HepG2 (cell line): ENCODE measurements at regions not wholly inside any gene's neighbourhood (a gene's known extent, or its start where the extent isn't known, plus 50 kb on each side); places are given as distances from the start of the nearest gene placed in this dataset.

Experiments
- ATAC-seq: fragments of 200-7000 bp; cut with Tn5 transposase; 3 replicates; pipeline ENCODE4 v1.9.1; 2020; ENCODE audit warnings: mild to moderate bottlenecking, moderate library complexity
- BruUV-seq: library from RNA; stranded (reverse); fragments of 400-500 nt; replicated peaks from 2 replicates; lab custom pipeline; 2021; lab: Mats Ljungman, UMichigan
- CTCF ChIA-PET: fragments of 300-600 bp; formaldehyde crosslinking; extraction: SDS; loops from one replicate; lab custom pipeline; 2021; ENCODE audit warnings: low total read pairs, inconsistent platforms, low intra/inter-chr PET ratio; lab: Yijun Ruan, JAX
- POLR2A ChIA-PET: fragments of 350-600 bp; sonication (Branson Sonifier 250); formaldehyde crosslinking; loops from one replicate; lab custom pipeline; 2020; ENCODE audit warnings: antibody characterized with exemption, inconsistent platforms; lab: Yijun Ruan, JAX
- DNase-seq: peaks from one replicate; pipeline ENCODE4 v3.0.0-alpha.2; 2015; ENCODE audit warnings: low spot score
- FAIRE-seq: peaks from 3 replicates; lab custom pipeline; 2011; peaks lifted over from hg19 to GRCh38; lab: Jason Lieb, UNC
- H2AFZ ChIP-seq: one replicate; pipeline ENCODE4 v1.6.1; 2011; ENCODE audit warnings: low read length, inconsistent platforms
- H3K27ac ChIP-seq: fragments of 300-600 bp; 3 replicates; pipeline ENCODE4 v1.8.0; 2011; ENCODE audit warnings: mixed run types, mild to moderate bottlenecking, mixed read lengths, low read length, inconsistent platforms; ENCODE audit not compliant: insufficient read depth; ENCODE audit errors: extremely low read length
- H3K27me3 ChIP-seq, 2 experiments: fragments of 200-600 bp in 1 of 2; 2 replicates in 1 of 2; 3 replicates in 1 of 2; pipeline versions ENCODE4 v1.6.0 to v1.8.0; 2011; ENCODE audit warnings: low read length in 2 of 2, mild to moderate bottlenecking in 2 of 2, moderate library complexity in 2 of 2, inconsistent platforms in 1 of 2; ENCODE audit not compliant: insufficient read depth in 2 of 2, control insufficient read depth in 1 of 2
- H3K36me3 ChIP-seq, 2 experiments: fragments of 200-600 bp in 1 of 2; replicated peaks in 1 of 2; 2 replicates in 1 of 2; 3 replicates in 1 of 2; pipeline versions ENCODE4 v1.5.1 to v1.8.0; 2011; ENCODE audit warnings: low read length in 2 of 2, inconsistent platforms in 1 of 2; ENCODE audit not compliant: insufficient read depth in 2 of 2, control insufficient read depth in 1 of 2
- H3K4me1 ChIP-seq: 2 replicates; pipeline ENCODE4 v1.5.1; 2012; ENCODE audit warnings: low read length, inconsistent platforms; ENCODE audit not compliant: insufficient read depth
- H3K4me2 ChIP-seq: 2 replicates; pipeline ENCODE4 v1.6.0; 2011; ENCODE audit warnings: low read depth, low read length, inconsistent platforms
- H3K4me3 ChIP-seq, 3 experiments: fragments of 200-600 bp in 1 of 3; sonication (generic), shearing (Covaris generic) in 1 of 3; replicated peaks in 1 of 3; 2 replicates each; pipeline ENCODE4 v1.5.1; 2011 to 2016; ENCODE audit warnings: low read length in 3 of 3, inconsistent platforms in 2 of 3, low read depth in 2 of 3, mild to moderate bottlenecking in 2 of 3, control low read depth in 1 of 3, mixed read lengths in 1 of 3; ENCODE audit not compliant: insufficient read depth in 1 of 3
- H3K79me2 ChIP-seq: one replicate; pipeline ENCODE4 v1.6.1; 2011; ENCODE audit warnings: low read length, inconsistent platforms; ENCODE audit not compliant: insufficient read depth
- H3K9ac ChIP-seq: 2 replicates; pipeline ENCODE4 v1.6.0; 2011; ENCODE audit warnings: mild to moderate bottlenecking, low read depth, low read length, inconsistent platforms; ENCODE audit not compliant: insufficient read depth
- H3K9me3 ChIP-seq: 2 replicates; pipeline ENCODE4 v1.5.1; 2012; ENCODE audit warnings: mild to moderate bottlenecking, low read length
- H4K20me1 ChIP-seq: 2 replicates; pipeline ENCODE4 v1.6.0; 2011; ENCODE audit warnings: inconsistent platforms, mild to moderate bottlenecking, low read length, moderate library complexity; ENCODE audit not compliant: insufficient read depth
- BORCS8-MEF2B ChIP-seq: sonication (generic); formaldehyde crosslinking; IDR thresholded peaks from 2 replicates; pipeline ENCODE4 v1.8.0; 2022; ENCODE audit warnings: mild to moderate bottlenecking, missing genetic modification reagents
- CBFB ChIP-seq: sonication (generic); formaldehyde crosslinking; IDR thresholded peaks from 2 replicates; pipeline ENCODE4 v1.4.0; 2020; ENCODE audit warnings: missing genetic modification reagents
- CBX1 ChIP-seq: IDR thresholded peaks from one replicate; pipeline ENCODE4 v1.6.1; 2016; ENCODE audit warnings: antibody characterized with exemption, low read depth
- GATA4 ChIP-seq: sonication (generic); IDR thresholded peaks from 2 replicates; pipeline ENCODE4 v1.6.1; 2016; ENCODE audit warnings: antibody characterized with exemption, low read depth, borderline replicate concordance
- PAF1 ChIP-seq: IDR thresholded peaks from 2 replicates; pipeline ENCODE4 v1.6.1; 2016; ENCODE audit warnings: missing genetic modification reagents, missing compliant biosample characterization
- PITX1 ChIP-seq: sonication (generic); formaldehyde crosslinking; IDR thresholded peaks from 2 replicates; pipeline ENCODE4 v1.5.1; 2020; ENCODE audit warnings: mild to moderate bottlenecking, missing genetic modification reagents
- REPIN1 ChIP-seq: sonication (generic); formaldehyde crosslinking; IDR thresholded peaks from 2 replicates; pipeline ENCODE4 v1.8.0; 2022; ENCODE audit warnings: missing genetic modification reagents, low read depth, mild to moderate bottlenecking, borderline replicate concordance
- STAT5B ChIP-seq: sonication (generic); formaldehyde crosslinking; IDR thresholded peaks from 2 replicates; pipeline ENCODE4 v1.4.0; 2020; ENCODE audit warnings: missing genetic modification reagents
- ZNF329 ChIP-seq: sonication (generic); formaldehyde crosslinking; IDR thresholded peaks from 2 replicates; pipeline ENCODE4 v1.9.0; 2021; ENCODE audit warnings: low read depth, mild to moderate bottlenecking, missing genetic modification reagents
- ZNF34 ChIP-seq: sonication (generic); formaldehyde crosslinking; IDR thresholded peaks from 2 replicates; pipeline ENCODE4 v1.4.0; 2020; ENCODE audit warnings: mild to moderate bottlenecking, missing genetic modification reagents, borderline replicate concordance
- ZNF772 ChIP-seq: sonication (generic); formaldehyde crosslinking; IDR thresholded peaks from 2 replicates; pipeline ENCODE4 v1.5.0; 2020; ENCODE audit warnings: mild to moderate bottlenecking, missing genetic modification reagents
- ZSCAN21 ChIP-seq: sonication (generic); formaldehyde crosslinking; IDR thresholded peaks from 2 replicates; pipeline ENCODE4 v1.8.0; 2022; ENCODE audit warnings: mild to moderate bottlenecking, missing genetic modification reagents, moderate library complexity, borderline replicate concordance
- WGBS: methylation state at CpG from one replicate; pipeline ENCODE4 v1.1.6; 2017; ENCODE audit warnings: low lambda C conversion rate; 5-methylcytosine and 5-hydroxymethylcytosine counted together
- in situ Hi-C: cut with HindIII; loops from 2 replicates; pipeline ENCODE4 v1.10.0; 2017; ENCODE audit warnings: low pct_unique_long_range_greater_than_20kb; ENCODE audit not compliant: extremely low pct_ligation_motif_present
- intact Hi-C: fragments of 100-400 bp; cut with micrococcal nuclease; formaldehyde crosslinking; loops from one replicate; pipeline ENCODE4 v1.10.0; 2022; ENCODE audit not compliant: unreplicated experiment
- TF ChIP-seq, protein P1 (sequence below): sonication (generic); formaldehyde crosslinking; conservative IDR thresholded peaks from 2 replicates; pipeline ENCODE4 v1.4.0; 2020; ENCODE audit warnings: missing genetic modification reagents
- TF ChIP-seq, protein P2 (sequence below): sonication (generic); formaldehyde crosslinking; IDR thresholded peaks from 2 replicates; pipeline ENCODE4 v1.5.0; 2020; ENCODE audit warnings: mild to moderate bottlenecking, missing genetic modification reagents, borderline replicate concordance

DNA sequence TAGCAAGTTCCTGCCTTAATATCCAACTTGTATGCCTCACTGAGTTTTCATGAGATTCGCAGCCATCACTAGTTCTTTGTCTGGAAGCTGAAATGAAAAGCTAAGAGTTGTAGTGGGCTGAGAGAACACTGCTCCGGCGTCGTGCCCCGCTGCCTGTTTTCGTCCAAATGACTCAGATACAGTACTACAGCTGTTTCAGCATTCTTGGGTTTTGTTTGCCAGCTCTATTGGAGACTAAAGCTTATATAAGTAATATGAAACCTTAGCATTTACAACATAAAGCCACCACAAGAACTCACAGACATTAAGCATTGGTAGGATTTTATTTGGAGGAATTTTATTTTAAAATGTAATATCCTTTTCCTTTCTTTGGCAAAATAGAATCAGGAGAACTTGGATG lies 299.7 kb downstream of the DLEU7 start:
- no peaks in the 10 kb centered on the region for H3K4me1 ChIP-seq
- WGBS: 93% methylated on average over 6 of the region's 6 CpGs
- ChIA-PET POLR2A (no interaction called here), CTCF (no interaction called here)
- no peaks in the 10 kb centered on the region for H3K9me3 ChIP-seq
- H3K4me3 ChIP-seq: no peak overlapping the region
- in situ Hi-C loops: loop anchor here (25.0 kb wide), 1 partner anchor 556 kb away; the partner anchor contains the start of gene TRIM13
- FAIRE-seq (no peak), DNase-seq (no peak), ATAC-seq (no peak)
- H3K36me3 ChIP-seq: no peaks in the 10 kb centered on the region
- TF ChIP-seq, protein P1, sequence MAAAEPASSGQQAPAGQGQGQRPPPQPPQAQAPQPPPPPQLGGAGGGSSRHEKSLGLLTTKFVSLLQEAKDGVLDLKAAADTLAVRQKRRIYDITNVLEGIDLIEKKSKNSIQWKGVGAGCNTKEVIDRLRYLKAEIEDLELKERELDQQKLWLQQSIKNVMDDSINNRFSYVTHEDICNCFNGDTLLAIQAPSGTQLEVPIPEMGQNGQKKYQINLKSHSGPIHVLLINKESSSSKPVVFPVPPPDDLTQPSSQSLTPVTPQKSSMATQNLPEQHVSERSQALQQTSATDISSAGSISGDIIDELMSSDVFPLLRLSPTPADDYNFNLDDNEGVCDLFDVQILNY (CRISPR knock-in tag): no peak
- TF ChIP-seq REPIN1 (CRISPR knock-in tag) (no peak), ZNF34 (no peak), CBX1 (no peak), GATA4 (no peak), STAT5B (CRISPR knock-in tag) (no peak), ZNF772 (no peak), PAF1 (CRISPR knock-in tag) (no peak), PITX1 (CRISPR knock-in tag) (no peak), CBFB (CRISPR knock-in tag) (no peak), BORCS8-MEF2B (CRISPR knock-in tag) (no peak), ZNF329 (no peak), ZSCAN21 (CRISPR knock-in tag) (no peak)
- TF ChIP-seq, protein P2, sequence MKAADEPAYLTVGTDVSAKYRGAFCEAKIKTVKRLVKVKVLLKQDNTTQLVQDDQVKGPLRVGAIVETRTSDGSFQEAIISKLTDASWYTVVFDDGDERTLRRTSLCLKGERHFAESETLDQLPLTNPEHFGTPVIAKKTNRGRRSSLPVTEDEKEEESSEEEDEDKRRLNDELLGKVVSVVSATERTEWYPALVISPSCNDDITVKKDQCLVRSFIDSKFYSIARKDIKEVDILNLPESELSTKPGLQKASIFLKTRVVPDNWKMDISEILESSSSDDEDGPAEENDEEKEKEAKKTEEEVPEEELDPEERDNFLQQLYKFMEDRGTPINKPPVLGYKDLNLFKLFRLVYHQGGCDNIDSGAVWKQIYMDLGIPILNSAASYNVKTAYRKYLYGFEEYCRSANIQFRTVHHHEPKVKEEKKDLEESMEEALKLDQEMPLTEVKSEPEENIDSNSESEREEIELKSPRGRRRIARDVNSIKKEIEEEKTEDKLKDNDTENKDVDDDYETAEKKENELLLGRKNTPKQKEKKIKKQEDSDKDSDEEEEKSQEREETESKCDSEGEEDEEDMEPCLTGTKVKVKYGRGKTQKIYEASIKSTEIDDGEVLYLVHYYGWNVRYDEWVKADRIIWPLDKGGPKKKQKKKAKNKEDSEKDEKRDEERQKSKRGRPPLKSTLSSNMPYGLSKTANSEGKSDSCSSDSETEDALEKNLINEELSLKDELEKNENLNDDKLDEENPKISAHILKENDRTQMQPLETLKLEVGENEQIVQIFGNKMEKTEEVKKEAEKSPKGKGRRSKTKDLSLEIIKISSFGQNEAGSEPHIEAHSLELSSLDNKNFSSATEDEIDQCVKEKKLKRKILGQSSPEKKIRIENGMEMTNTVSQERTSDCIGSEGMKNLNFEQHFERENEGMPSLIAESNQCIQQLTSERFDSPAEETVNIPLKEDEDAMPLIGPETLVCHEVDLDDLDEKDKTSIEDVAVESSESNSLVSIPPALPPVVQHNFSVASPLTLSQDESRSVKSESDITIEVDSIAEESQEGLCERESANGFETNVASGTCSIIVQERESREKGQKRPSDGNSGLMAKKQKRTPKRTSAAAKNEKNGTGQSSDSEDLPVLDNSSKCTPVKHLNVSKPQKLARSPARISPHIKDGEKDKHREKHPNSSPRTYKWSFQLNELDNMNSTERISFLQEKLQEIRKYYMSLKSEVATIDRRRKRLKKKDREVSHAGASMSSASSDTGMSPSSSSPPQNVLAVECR (CRISPR knock-in tag): no peak
- no TSS peak for BruUV-seq
- no peaks in the 10 kb centered on the region for H4K20me1 ChIP-seq
- intact Hi-C loops: no loop called here
- no peak overlapping the region for H3K27ac ChIP-seq
- H3K4me2 ChIP-seq: no peak overlapping the region
- H3K9ac ChIP-seq: no peak overlapping the region
- no peaks in the 10 kb centered on the region for H3K27me3 ChIP-seq
- no peak overlapping the region for H2AFZ ChIP-seq
- H3K79me2 ChIP-seq: no peaks in the 10 kb centered on the region
